ENCODE measurements at regions not wholly inside any gene's neighbourhood (a gene's known extent, or its start where the extent isn't known, plus 50 kb on each side); places are given as distances from the start of the nearest gene placed in this dataset.

- no peak for DNase-seq
Observed at GRCh38 chr20:57066126-57066900, 200.1 kb downstream of the BMP7 start.

DNA sequence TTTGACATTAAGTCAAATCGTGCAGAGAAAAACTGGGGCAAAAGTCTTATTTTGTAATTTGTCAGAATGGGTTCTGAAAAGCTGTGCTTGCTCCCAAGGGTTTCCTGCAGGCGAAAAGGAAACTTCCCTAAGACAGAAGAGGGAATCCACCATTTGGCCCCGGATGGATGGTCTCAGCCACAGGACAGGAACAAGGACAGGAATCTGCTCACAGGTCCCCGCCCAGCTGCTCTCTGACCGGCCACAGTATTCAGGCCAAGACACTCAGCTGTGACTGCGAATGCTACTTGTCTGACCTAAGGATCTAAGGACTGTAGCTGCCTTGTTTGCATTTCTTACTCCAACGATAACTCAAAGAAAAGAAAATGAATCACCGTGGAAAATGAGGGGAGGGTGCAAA lies 197.0 kb downstream of the BMP7 start:
- no peak for DNase-seq

DNA sequence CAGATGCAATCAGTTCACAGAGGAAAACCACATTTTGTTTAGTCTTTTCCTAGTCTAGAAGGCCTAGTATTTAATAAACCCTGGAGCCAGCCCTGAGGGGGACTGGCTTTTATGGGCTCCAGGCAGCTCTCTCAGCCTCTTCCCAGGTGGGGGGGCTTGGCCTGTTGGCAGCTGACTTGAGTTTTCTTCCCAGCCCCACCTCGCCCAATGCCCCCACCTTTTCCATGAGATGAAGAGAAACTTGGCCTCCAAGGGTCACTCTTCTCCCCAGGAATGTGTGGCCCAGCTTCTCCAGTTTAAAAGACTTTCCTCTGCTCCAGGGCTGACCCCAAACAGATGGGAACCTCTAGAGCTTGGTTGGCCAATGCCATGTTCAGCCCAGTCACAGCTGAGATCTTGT lies 196.1 kb downstream of the BMP7 start:
- no peak for DNase-seq

DNA sequence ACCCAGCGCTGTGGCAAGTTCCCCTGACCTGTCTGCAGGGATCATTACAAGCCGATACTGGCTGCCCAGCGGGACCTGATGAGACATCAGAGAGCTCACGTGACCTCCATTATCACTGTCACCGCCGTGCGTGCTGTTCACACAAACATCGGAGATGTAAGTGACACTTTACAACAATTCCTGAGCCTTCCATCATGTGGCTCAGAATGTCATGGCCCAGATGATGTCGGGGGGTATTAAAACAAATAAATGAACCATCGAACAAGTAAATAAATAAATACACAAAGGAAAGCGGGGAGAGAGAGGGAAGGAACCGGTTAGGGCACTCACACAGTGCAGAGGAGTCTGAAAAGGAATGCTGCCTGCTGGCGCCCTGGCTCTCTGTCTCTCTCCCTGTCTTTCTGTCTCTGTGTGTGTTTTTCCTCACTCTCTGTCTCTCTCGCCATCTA lies 195.1 kb downstream of the BMP7 start:
- no peak for DNase-seq

- no peak for DNase-seq
Observed at GRCh38 chr20:57071954-57072583, 194.4 kb downstream of the BMP7 start.

DNA sequence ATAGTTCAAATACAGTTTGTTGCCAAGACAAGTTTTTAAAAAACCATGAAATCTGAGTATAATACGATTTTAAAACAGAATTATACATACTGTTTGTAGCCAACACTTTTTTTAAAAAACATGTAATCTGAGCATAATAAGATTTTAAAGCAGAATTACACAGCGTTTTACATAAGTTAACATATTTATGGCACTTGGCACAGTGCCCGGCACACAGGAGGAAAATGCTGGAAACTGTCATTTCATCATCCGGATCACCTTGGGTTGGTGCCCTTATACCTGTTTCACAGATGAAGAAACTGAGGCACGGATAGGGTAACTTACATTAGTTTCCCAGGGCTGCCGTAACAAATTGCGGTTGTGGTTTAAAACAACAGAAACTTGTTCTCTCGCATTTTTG lies 193.0 kb downstream of the BMP7 start:
- no peak for DNase-seq

- DNase-seq = no peak
Observed at GRCh38 chr20:57074386-57074785, 192.1 kb downstream of the BMP7 start.

GRCh38 chr20:57075181-57075580 lies 191.3 kb downstream of the BMP7 start:
- no peak for DNase-seq

GRCh38 chr20:57075603-57076002 lies 190.8 kb downstream of the BMP7 start:
- no peak for DNase-seq

GRCh38 chr20:57076152-57076652 lies 190.2 kb downstream of the BMP7 start:
- no peak for DNase-seq

GRCh38 chr20:57076951-57077350 lies 189.5 kb downstream of the BMP7 start:
- no peak for DNase-seq

- no peak for DNase-seq
Observed at GRCh38 chr20:57078116-57078515, 188.3 kb downstream of the BMP7 start.

DNA sequence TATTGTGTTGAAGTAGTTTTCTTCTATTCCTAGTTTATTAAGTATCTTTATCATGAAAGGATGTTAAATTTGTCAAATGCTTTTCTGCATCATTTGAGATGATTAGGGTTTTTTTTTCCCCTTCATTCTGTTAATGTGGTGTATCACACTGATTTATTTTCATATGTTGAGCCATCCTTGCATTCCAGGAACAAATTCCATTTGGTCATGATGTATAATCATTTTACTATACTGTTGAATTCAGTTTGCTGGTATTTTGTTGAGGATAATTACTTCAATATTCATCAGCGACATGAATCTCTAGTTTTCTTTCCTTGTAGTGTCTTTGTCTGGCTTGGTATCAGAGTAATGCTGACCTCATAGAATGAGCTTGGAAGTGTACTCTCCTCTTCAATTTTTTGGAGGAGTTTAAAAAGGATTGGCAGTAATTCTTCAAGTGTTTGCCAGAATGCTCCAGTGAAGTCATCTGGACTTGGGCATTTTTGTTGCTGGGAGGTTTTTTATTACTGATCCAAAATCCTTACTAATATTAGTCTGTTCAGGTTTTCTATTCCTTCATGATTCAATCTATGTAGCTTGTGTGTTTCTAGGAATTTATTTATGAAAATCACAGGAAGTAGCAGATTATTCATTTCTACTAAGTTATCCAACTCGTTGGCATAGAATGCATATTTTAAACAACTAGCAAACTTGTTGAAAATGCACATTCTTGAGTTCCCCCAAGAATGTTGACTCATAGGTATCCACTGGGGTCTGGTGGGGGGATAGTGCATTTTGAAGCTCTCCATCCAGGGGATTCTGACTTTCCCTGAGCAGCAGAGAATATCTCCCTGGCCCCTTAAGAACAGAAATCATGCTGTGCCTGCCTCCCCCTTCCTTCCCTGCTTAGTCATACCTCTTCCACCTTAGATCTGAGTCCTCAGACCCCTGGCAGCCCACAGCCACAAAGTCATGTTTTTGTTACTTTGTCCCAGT lies 187.1 kb downstream of the BMP7 start:
- no peak for DNase-seq

- no peak for DNase-seq
Observed at GRCh38 chr20:57080796-57081195, 185.6 kb downstream of the BMP7 start.

GRCh38 chr20:57082357-57082945 lies 184.0 kb downstream of the BMP7 start:
- DNase-seq = no peak

GRCh38 chr20:57083072-57083471 lies 183.4 kb downstream of the BMP7 start:
- no peak for DNase-seq

- no peak for DNase-seq
Observed at GRCh38 chr20:57086066-57086465, 180.4 kb downstream of the BMP7 start.

GRCh38 chr20:57087102-57087501 lies 179.3 kb downstream of the BMP7 start:
- DNase-seq = no peak

GRCh38 chr20:57087705-57088104 lies 178.7 kb downstream of the BMP7 start:
- no peak for DNase-seq

GRCh38 chr20:57088436-57088835 lies 178.0 kb downstream of the BMP7 start:
- DNase-seq = no peak

DNA sequence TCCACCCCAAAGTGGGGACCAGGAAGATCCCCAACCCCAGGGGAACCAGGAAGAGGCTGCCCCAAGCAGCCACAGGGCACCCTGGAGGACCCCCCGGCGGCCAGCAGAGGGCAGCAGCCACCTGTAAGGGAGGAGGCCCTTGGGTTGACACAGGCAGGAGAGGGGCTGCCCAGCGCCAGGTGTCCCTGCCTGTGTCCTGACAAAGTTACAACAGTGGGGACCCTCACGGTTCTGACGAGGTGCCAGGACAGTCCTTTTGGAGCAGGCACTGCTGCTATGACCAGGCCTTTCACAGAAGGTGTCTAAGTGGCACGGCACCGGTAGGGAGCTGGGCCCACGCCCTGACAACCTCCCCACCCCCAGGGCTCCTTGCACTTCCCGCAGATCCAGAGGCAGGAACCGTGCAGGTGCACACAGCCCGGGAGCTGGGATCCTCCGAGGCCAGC lies 176.7 kb downstream of the BMP7 start:
- peak; percentile 88 for DNase-seq

Measured in activated CD8-positive, alpha-beta memory T cell treated with anti-CD3 and anti-CD28 coated beads, Interleukin-2, amount 50 U/mL, for 48 hours (primary cell).